Breast epithelium (tissue), 4 donors: ENCODE measurements at regions not wholly inside any gene's neighbourhood (a gene's known extent, or its start where the extent isn't known, plus 50 kb on each side); places are given as distances from the start of the nearest gene placed in this dataset.
"Not testable (repeated sequence)": the region's sequence is repeated elsewhere in the genome, so short reads cannot be mapped to it uniquely, and the experiment has no call there.

Experiments
- DNase-seq, 2 donors: peaks; one replicate each; pipeline ENCODE4 v3.0.0-alpha.2; 2019; ENCODE audit warnings: low spot score in 2 of 2
- H3K27ac ChIP-seq, 2 donors: fragments of 200-600 bp; sonication (generic) in 1 of 2; one replicate each; pipeline ENCODE4 v1.5.1; 2016 to 2019; ENCODE audit warnings: mild to moderate bottlenecking in 1 of 2
- H3K27me3 ChIP-seq, 2 donors: fragments of 200-600 bp; sonication (generic) in 1 of 2; one replicate each; pipeline versions ENCODE4 v1.5.1 to v1.6.0; 2017 to 2019; ENCODE audit warnings: control low read depth in 1 of 2, mild to moderate bottlenecking in 1 of 2
- H3K36me3 ChIP-seq: fragments of 200-600 bp; one replicate; pipeline ENCODE4 v1.5.1; 2019
- H3K4me1 ChIP-seq, 2 donors: fragments of 200-600 bp; sonication (generic); one replicate each; pipeline ENCODE4 v1.5.1; 2016 to 2019; ENCODE audit warnings: control low read depth in 1 of 2
- H3K4me3 ChIP-seq, 3 donors: fragments of 200-600 bp; sonication (generic); 1 replicate in 2 of 3; 2 replicates in 1 of 3; pipeline ENCODE4 v1.5.1; 2016 to 2019; ENCODE audit warnings: mild to moderate bottlenecking in 3 of 3, moderate library complexity in 2 of 3
- H3K9me3 ChIP-seq, 2 donors: fragments of 200-600 bp; sonication (generic) in 1 of 2; one replicate each; pipeline ENCODE4 v1.5.1; 2016 to 2019; ENCODE audit warnings: control low read depth in 1 of 2
- CTCF ChIP-seq, 3 donors: fragments of 450-650 bp; IDR thresholded peaks; one replicate each; pipeline ENCODE4 v1.5.1; 2016 to 2017; ENCODE audit warnings: antibody characterized with exemption in 3 of 3, mild to moderate bottlenecking in 3 of 3, moderate library complexity in 3 of 3
- POLR2A ChIP-seq: fragments of 450-650 bp; IDR thresholded peaks from one replicate; pipeline ENCODE4 v1.6.1; 2016; ENCODE audit warnings: antibody characterized with exemption, mild to moderate bottlenecking, moderate library complexity
- POLR2AphosphoS5 ChIP-seq, 3 donors: sonication (generic); formaldehyde crosslinking; IDR thresholded peaks; one replicate each; pipeline ENCODE4 v1.6.1; 2017; ENCODE audit warnings: antibody characterized with exemption in 3 of 3
- intact Hi-C: fragments of 100-400 bp; cut with DNase I; formaldehyde crosslinking; loops from one replicate; pipeline ENCODE4 v1.15.1; 2023; ENCODE audit warnings: low total_unique reads

GRCh38 chr5:104015765-104016164 is 453.2 kb upstream of the NUDT12 start:
- H3K36me3 ChIP-seq, result no peaks in the 10 kb centered on the region
- TF ChIP-seq POLR2A, result no peak
- TF ChIP-seq POLR2AphosphoS5 (IDR thresholded peaks at IDR 0.05), result no peak
- TF ChIP-seq CTCF (IDR thresholded peaks at IDR 0.05), result no peak
- H3K27me3 ChIP-seq, result no peaks in the 10 kb centered on the region
- H3K9me3 ChIP-seq, result peaks cover 0 to 12% of the 10 kb centered on the region in 2 donors
- intact Hi-C loops, result no loop called here
- no peak overlapping the region for H3K4me3 ChIP-seq
- no peaks in the 10 kb centered on the region for H3K4me1 ChIP-seq
- H3K27ac ChIP-seq, result no peak overlapping the region
- no peak for DNase-seq

- intact Hi-C loops, DNase-seq: not testable (repeated sequence)
These were observed 440.2 kb upstream of the NUDT12 start for GRCh38 chr5:104002783-104003182.

GRCh38 chr5:104001136-104001535 is 438.5 kb upstream of the NUDT12 start:
- intact Hi-C loops, result no loop called here
- TF ChIP-seq POLR2AphosphoS5 (IDR thresholded peaks at IDR 0.05), result no peak
- no peak for TF ChIP-seq POLR2A
- TF ChIP-seq CTCF (IDR thresholded peaks at IDR 0.05), result no peak
- DNase-seq, result no peak

More at GRCh38 chr5:104002783-104003182, 440.2 kb upstream of the NUDT12 start:
- H3K4me3 ChIP-seq, H3K27me3 ChIP-seq, H3K4me1 ChIP-seq, H3K9me3 ChIP-seq, H3K36me3 ChIP-seq, H3K27ac ChIP-seq: not testable (repeated sequence)

GRCh38 chr5:103993031-103993430 is 430.4 kb upstream of the NUDT12 start:
- Histone ChIP-seq H3K27me3 (no peaks in the 10 kb centered on the region), H3K4me1 (no peaks in the 10 kb centered on the region), H3K27ac (no peak overlapping the region), H3K9me3 (peaks cover 0 to 4% of the 10 kb centered on the region in 2 donors), H3K36me3 (no peaks in the 10 kb centered on the region), H3K4me3 (no peak overlapping the region)
- no peak for TF ChIP-seq POLR2A
- no peak for TF ChIP-seq POLR2AphosphoS5 (IDR thresholded peaks at IDR 0.05)
- TF ChIP-seq CTCF (IDR thresholded peaks at IDR 0.05), result no peak
- intact Hi-C loops, result no loop called here
- DNase-seq, result no peak

More at GRCh38 chr5:104001136-104001535, 438.5 kb upstream of the NUDT12 start:
- Histone ChIP-seq H3K4me1 (no peaks in the 10 kb centered on the region), H3K36me3 (no peaks in the 10 kb centered on the region), H3K4me3 (no peak overlapping the region), H3K27me3 (no peaks in the 10 kb centered on the region), H3K27ac (no peak overlapping the region), H3K9me3 (peaks cover 0 to 4% of the 10 kb centered on the region in 2 donors)

- H3K4me3 ChIP-seq, result no peak overlapping the region
- intact Hi-C loops, result no loop called here
- no peaks in the 10 kb centered on the region for H3K27me3 ChIP-seq
- no peaks in the 10 kb centered on the region for H3K4me1 ChIP-seq
- DNase-seq, result no peak
- H3K36me3 ChIP-seq, result no peaks in the 10 kb centered on the region
- TF ChIP-seq CTCF (IDR thresholded peaks at IDR 0.05), result no peak
- no peak for TF ChIP-seq POLR2A
- TF ChIP-seq POLR2AphosphoS5 (IDR thresholded peaks at IDR 0.05), result no peak
- H3K9me3 ChIP-seq, result no peaks in the 10 kb centered on the region
- no peak overlapping the region for H3K27ac ChIP-seq
These were observed 427.5 kb upstream of the NUDT12 start for GRCh38 chr5:103990064-103990463.

- Histone ChIP-seq H3K27me3 (no peaks in the 10 kb centered on the region), H3K27ac (no peak overlapping the region), H3K4me1 (no peaks in the 10 kb centered on the region), H3K4me3 (no peak overlapping the region), H3K9me3 (no peaks in the 10 kb centered on the region), H3K36me3 (no peaks in the 10 kb centered on the region)
- no peak for DNase-seq
- TF ChIP-seq POLR2A (no peak), POLR2AphosphoS5 (IDR thresholded peaks at IDR 0.05) (no peak), CTCF (IDR thresholded peaks at IDR 0.05) (no peak)
- intact Hi-C loops, result no loop called here
These were observed 419.0 kb upstream of the NUDT12 start for GRCh38 chr5:103981592-103981991.
